Heart right ventricle (tissue), 16 donors: ENCODE measurements at regions not wholly inside any gene's neighbourhood (a gene's known extent, or its start where the extent isn't known, plus 50 kb on each side); places are given as distances from the start of the nearest gene placed in this dataset.

Source experiments
- ATAC-seq, 8 donors: fragments of 200-7000 bp; cut with Tn5 transposase; one replicate each; pipeline ENCODE4 v1.9.1; 2020; ENCODE audit warnings: mild to moderate bottlenecking in 8 of 8, moderate library complexity in 8 of 8, moderate number of reproducible peaks in 1 of 8
- DNase-seq, 2 donors: peaks; one replicate each; pipeline ENCODE4 v3.0.0-alpha.2; 2020
- H3K27ac ChIP-seq, 10 donors: fragments of 200-600 bp; sonication (generic) in 2 of 10; one replicate each; pipeline versions ENCODE4 v1.5.0 to v1.8.0; 2020 to 2022; ENCODE audit warnings: mild to moderate bottlenecking in 3 of 10
- H3K27me3 ChIP-seq, 7 donors: fragments of 200-600 bp; one replicate each; pipeline ENCODE4 v1.8.0; 2021 to 2022; ENCODE audit warnings: mild to moderate bottlenecking in 2 of 7
- H3K36me3 ChIP-seq, 9 donors: fragments of 200-600 bp; sonication (generic) in 1 of 9; one replicate each; pipeline versions ENCODE4 v1.5.0 to v1.8.0; 2020 to 2022; ENCODE audit warnings: mild to moderate bottlenecking in 2 of 9
- H3K4me1 ChIP-seq, 9 donors: fragments of 200-600 bp; sonication (generic) in 1 of 9; one replicate each; pipeline versions ENCODE4 v1.5.0 to v1.8.0; 2020 to 2022; ENCODE audit warnings: mild to moderate bottlenecking in 4 of 9
- H3K4me3 ChIP-seq, 10 donors: fragments of 200-600 bp; sonication (generic) in 2 of 10; one replicate each; pipeline versions ENCODE4 v1.5.0 to v1.8.0; 2020 to 2022; ENCODE audit warnings: mild to moderate bottlenecking in 7 of 10, moderate library complexity in 2 of 10
- H3K9me3 ChIP-seq, 11 donors: fragments of 200-600 bp in 10 of 11; sonication (generic) in 2 of 11; one replicate each; pipeline versions ENCODE4 v1.5.0 to v1.8.0; 2013 to 2022; ENCODE audit warnings: mild to moderate bottlenecking in 2 of 11, control low read depth in 1 of 11, moderate library complexity in 1 of 11
- CTCF ChIP-seq, 9 donors: fragments of 200-600 bp; sonication (generic) in 2 of 9; IDR thresholded peaks; one replicate each; pipeline versions ENCODE4 v1.5.0 to v1.8.0; 2021 to 2022; ENCODE audit warnings: antibody characterized with exemption in 9 of 9, mild to moderate bottlenecking in 5 of 9, moderate library complexity in 1 of 9
- WGBS, 2 donors: extraction: QIAGEN DNeasy Blood & Tissue Kit; methylation state at CpG; one replicate each; pipeline ENCODE4 v1.1.7; 2013; ENCODE audit warnings: inconsistent platforms in 1 of 2; 5-methylcytosine and 5-hydroxymethylcytosine counted together
- intact Hi-C, 10 donors: fragments of 100-400 bp; cut with DNase I; formaldehyde crosslinking; loops; one replicate each; pipeline versions ENCODE4 v1.11.1 to v1.14.2; 2022
- donor health status: Arrhythmogenic right ventricular cardiomyopathy.
- donor health status: ischemic (EF 13 %, LVEDD 7.1; RV severe dilation, severe dysfunction).
- donor health status: healthy with polysubstance abuse.
- donor health status: DM: no; HTN: yes; CAD: no.
- donor health status: DM: no; HTN: no; CAD: no.
- donor health status: ischemic (EF 25% LVEDD 6.9; RV normal size, moderate dysfunction).
- donor health status: ischemic (EF 25% LVEDD 5.7; RV mildly dilated, moderate dysfunction).
- donor health status: healthy.
- donor health status: DM: yes; HTN: yes; CAD: no.
- donor health status: Ischemic cardiomyopathy.
- donor health status: ischemic (EF 35%, LVEDD 5.7; RV mildly dilated, moderate dysfunction).
- donor health status: nonischemic (EF 11% LVEDD 7.7; RV severe dilation, severe dysfunction).
- donor health status: DM: yes; HTN: yes; CAD: no.
- donor health status: PGD.
- donor health status: ischemic (EF 29% LVEDD 5.4; RV normal size, mild dysfunction).
- donor health status: nonischemic (EF 23%, LVEDD 6.1; RV moderate dilation, normal function).

- no peak for ATAC-seq
- no peak for TF ChIP-seq CTCF (IDR thresholded peaks at IDR 0.05)
- H3K27ac ChIP-seq: peak overlapping the region in 7 of 10 donors; percentile 88 to 97 (median 93)
- WGBS, 2 donors: 87 to 89% methylated on average over 3 of the region's 3 CpGs
- no peaks in the 10 kb centered on the region for H3K27me3 ChIP-seq
- intact Hi-C loops: loop anchor here in 9 of 10 donors (5.0 to 10.0 kb wide), 7 partner anchors 64 to 311 kb away; partner anchors contain the start of gene TBL1XR1 (in 1 of the 9)
- H3K9me3 ChIP-seq: no peaks in the 10 kb centered on the region
- no peak for DNase-seq
- H3K4me3 ChIP-seq: no peak overlapping the region
- peaks cover 23 to 51% (median 41%) of the 10 kb centered on the region in 9 donors for H3K4me1 ChIP-seq
- no peaks in the 10 kb centered on the region for H3K36me3 ChIP-seq
Measured at GRCh38 chr3:177356113-177356512, 158.8 kb upstream of the TBL1XR1 start.

- Histone ChIP-seq H3K36me3 (no peaks in the 10 kb centered on the region), H3K4me1 (peaks cover 29 to 58% (median 48%) of the 10 kb centered on the region in 9 donors), H3K9me3 (no peaks in the 10 kb centered on the region), H3K4me3 (no peak overlapping the region), H3K27me3 (no peaks in the 10 kb centered on the region), H3K27ac (peak overlapping the region; percentile 64 to 97 (median 91))
- ATAC-seq: no peak
- DNase-seq: no peak
- TF ChIP-seq CTCF (IDR thresholded peaks at IDR 0.05): no peak
- intact Hi-C loops: loop anchor here in 9 of 10 donors (1.0 to 10.0 kb wide), 8 partner anchors 12 to 312 kb away; partner anchors contain the start of gene TBL1XR1 (in 1 of the 9)
Measured at GRCh38 chr3:177356952-177357351, 159.7 kb upstream of the TBL1XR1 start.

- H3K4me3 ChIP-seq: peak overlapping the region in 7 of 10 donors; percentile 23 to 48 (median 34)
- H3K27ac ChIP-seq: peak overlapping the region; percentile 64 to 97 (median 91)
- peaks cover 34 to 63% (median 54%) of the 10 kb centered on the region in 9 donors for H3K4me1 ChIP-seq
- peak; percentile 6 to 66 (median 37) for ATAC-seq
- 15 to 17% methylated on average over 5 of the region's 5 CpGs for WGBS, 2 donors
- peak in 1 of 9 donors; percentile 12 for TF ChIP-seq CTCF (IDR thresholded peaks at IDR 0.05)
- intact Hi-C loops: loop anchor here in 9 of 10 donors (1.0 to 10.0 kb wide), 12 partner anchors 12 to 313 kb away; partner anchors contain the start of gene TBL1XR1 (in 2 of the 9)
- peak in 1 of 2 donors; percentile 54 for DNase-seq
- H3K27me3 ChIP-seq: no peaks in the 10 kb centered on the region
- no peaks in the 10 kb centered on the region for H3K36me3 ChIP-seq
- H3K9me3 ChIP-seq: no peaks in the 10 kb centered on the region
Measured at GRCh38 chr3:177357352-177358090, 160.2 kb upstream of the TBL1XR1 start.

- ATAC-seq (peak; percentile 23 to 68 (median 54)), DNase-seq (peak; percentile 64 to 87)
- intact Hi-C loops: loop anchor here in 9 of 10 donors (2.0 to 10.0 kb wide), 11 partner anchors 14 to 314 kb away; partner anchors contain the start of gene TBL1XR1 (in 2 of the 9)
- WGBS, 2 donors: 19 to 30% methylated on average over 15 of the region's 15 CpGs
- H3K9me3 ChIP-seq: no peaks in the 10 kb centered on the region
- peaks cover 34 to 71% (median 59%) of the 10 kb centered on the region in 9 donors for H3K4me1 ChIP-seq
- peak overlapping the region; percentile 64 to 97 (median 91) for H3K27ac ChIP-seq
- H3K4me3 ChIP-seq: peak overlapping the region in 8 of 10 donors; percentile 11 to 48 (median 38)
- no peaks in the 10 kb centered on the region for H3K36me3 ChIP-seq
- H3K27me3 ChIP-seq: no peaks in the 10 kb centered on the region
- no peak for TF ChIP-seq CTCF (IDR thresholded peaks at IDR 0.05)
Measured at GRCh38 chr3:177358091-177358976, 161.1 kb upstream of the TBL1XR1 start.
